Right cardiac atrium (tissue), 5 donors: ENCODE measurements at regions not wholly inside any gene's neighbourhood (a gene's known extent, or its start where the extent isn't known, plus 50 kb on each side); places are given as distances from the start of the nearest gene placed in this dataset.
A peak's percentile ranks its signal among the peaks of the same experiment; 100 is the strongest.
"Not testable (repeated sequence)": the region's sequence is repeated elsewhere in the genome, so short reads cannot be mapped to it uniquely, and the experiment has no call there.

Source experiments
- ATAC-seq, 2 donors: fragments of 200-7000 bp; cut with Tn5 transposase; one replicate each; pipeline versions ENCODE4 v1.8.0 to v1.9.1; 2020; ENCODE audit warnings: moderate library complexity in 2 of 2, mild to moderate bottlenecking in 1 of 2
- DNase-seq, 3 donors: peaks; one replicate each; pipeline ENCODE4 v3.0.0-alpha.2; 2020
- H3K27ac ChIP-seq: one replicate; pipeline ENCODE4 v1.5.1; 2013; ENCODE audit warnings: mild to moderate bottlenecking, low read length, control low read depth, moderate library complexity
- H3K27me3 ChIP-seq: one replicate; pipeline ENCODE4 v1.6.1; 2013; ENCODE audit not compliant: control insufficient read depth, insufficient read depth
- H3K4me1 ChIP-seq: one replicate; pipeline ENCODE4 v1.6.1; 2013; ENCODE audit warnings: low read length; ENCODE audit not compliant: control insufficient read depth, insufficient read depth
- H3K4me3 ChIP-seq: one replicate; pipeline ENCODE4 v1.5.1; 2013; ENCODE audit warnings: low read length, control low read depth
- H3K9me3 ChIP-seq: one replicate; pipeline ENCODE4 v1.6.1; 2013; ENCODE audit warnings: low read length; ENCODE audit not compliant: control insufficient read depth
- WGBS: extraction: QIAGEN DNeasy Blood & Tissue Kit; methylation state at CpG from one replicate; pipeline ENCODE4 v1.1.7; 2013; 5-methylcytosine and 5-hydroxymethylcytosine counted together
- intact Hi-C, 4 donors: fragments of 100-400 bp; cut with DNase I; formaldehyde crosslinking; loops; one replicate each; pipeline versions ENCODE4 v1.11.0 to v1.14.0; 2022 to 2023
- donor health status: healthy with polysubstance abuse.
- donor health status: DM: no; HTN: yes; CAD: no.
- donor health status: DM: no; HTN: no; CAD: no.
- donor health status: DM: no; HTN: yes; CAD: no; lungs with severe emphysema.
- donor health status: DM: yes; HTN: yes; CAD: no.

GRCh38 chr16:32478406-32478805 lies 197.6 kb downstream of the TP53TG3 start:
- H3K27ac ChIP-seq, H3K9me3 ChIP-seq, ATAC-seq, H3K27me3 ChIP-seq, intact Hi-C loops, H3K4me3 ChIP-seq, H3K4me1 ChIP-seq: not testable (repeated sequence)
- peak in 1 of 3 donors; percentile 17 for DNase-seq
- WGBS = 65% methylated on average over 38 of the region's 38 CpGs

- H3K27ac ChIP-seq, H3K9me3 ChIP-seq, H3K27me3 ChIP-seq, H3K4me3 ChIP-seq, intact Hi-C loops, H3K4me1 ChIP-seq, ATAC-seq: not testable (repeated sequence)
- DNase-seq = peak in 1 of 3 donors; percentile 23
- WGBS = 88% methylated on average over 7 of the region's 10 CpGs
These were observed 198.4 kb downstream of the TP53TG3 start for GRCh38 chr16:32477551-32477950.

- peak in 1 of 3 donors; percentile 20 for DNase-seq
- H3K4me3 ChIP-seq, H3K27ac ChIP-seq, H3K4me1 ChIP-seq, ATAC-seq, H3K9me3 ChIP-seq, intact Hi-C loops, H3K27me3 ChIP-seq: not testable (repeated sequence)
- WGBS = 81% methylated on average over 17 of the region's 20 CpGs
These were observed 201.6 kb downstream of the TP53TG3 start for GRCh38 chr16:32474365-32474764.

- H3K27me3 ChIP-seq, H3K4me3 ChIP-seq, H3K27ac ChIP-seq, H3K4me1 ChIP-seq, H3K9me3 ChIP-seq, ATAC-seq, intact Hi-C loops: not testable (repeated sequence)
- 72% methylated on average over 20 of the region's 20 CpGs for WGBS
- peak in 1 of 3 donors; percentile 7 for DNase-seq
These were observed 208.6 kb downstream of the TP53TG3D start for GRCh38 chr16:32461666-32462065.

GRCh38 chr16:32461001-32461400 lies 207.9 kb downstream of the TP53TG3D start:
- DNase-seq = peak in 1 of 3 donors; percentile 61
- H3K4me3 ChIP-seq, ATAC-seq, H3K4me1 ChIP-seq, intact Hi-C loops, H3K27ac ChIP-seq, H3K9me3 ChIP-seq, H3K27me3 ChIP-seq: not testable (repeated sequence)
- 79% methylated on average over 6 of the region's 7 CpGs for WGBS
